Transverse colon (tissue), 3 donors: ENCODE measurements at regions not wholly inside any gene's neighbourhood (a gene's known extent, or its start where the extent isn't known, plus 50 kb on each side); places are given as distances from the start of the nearest gene placed in this dataset.

ENCODE experiments used
- EP300 ChIP-seq: sonication (generic); formaldehyde crosslinking; IDR thresholded peaks from one replicate; pipeline ENCODE4 v1.6.1; 2017; ENCODE audit warnings: antibody characterized with exemption, low read depth
- POLR2A ChIP-seq: fragments of 450-650 bp; IDR thresholded peaks from one replicate; pipeline ENCODE4 v1.6.1; 2016; ENCODE audit warnings: antibody characterized with exemption, mild to moderate bottlenecking, moderate library complexity
- TF ChIP-seq, protein P1 (sequence below), 5 experiments: fragments of 200-600 bp in 3 of 5; fragments of 450-650 bp in 2 of 5; sonication (generic) in 3 of 5; IDR thresholded peaks; 1 replicate in 2 of 5; 2 replicates in 3 of 5; pipeline ENCODE4 v1.5.1; 2016 to 2017; ENCODE audit warnings: antibody characterized with exemption in 5 of 5, inconsistent platforms in 3 of 5, mild to moderate bottlenecking in 2 of 5, moderate library complexity in 1 of 5

DNA sequence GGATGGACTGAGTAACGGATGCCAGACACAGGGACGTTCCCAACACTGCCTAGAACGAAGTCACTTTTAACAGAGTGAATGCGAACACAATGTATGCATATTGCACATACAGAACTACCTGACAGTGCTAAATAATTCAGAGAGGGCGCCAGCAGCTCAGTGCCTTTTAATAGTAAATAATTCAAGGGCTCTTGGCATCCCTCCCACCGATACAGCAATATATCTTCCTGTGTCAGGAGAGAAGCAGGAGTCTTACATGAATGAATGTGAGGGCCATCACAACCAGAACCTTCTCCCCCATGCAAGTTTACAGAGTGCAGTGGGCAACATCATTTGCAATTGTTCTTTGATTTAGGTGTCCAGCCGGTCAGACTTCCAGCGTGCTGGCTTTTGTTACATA is 88.4 kb upstream of the KCNG1 start:
- TF ChIP-seq, protein P1, sequence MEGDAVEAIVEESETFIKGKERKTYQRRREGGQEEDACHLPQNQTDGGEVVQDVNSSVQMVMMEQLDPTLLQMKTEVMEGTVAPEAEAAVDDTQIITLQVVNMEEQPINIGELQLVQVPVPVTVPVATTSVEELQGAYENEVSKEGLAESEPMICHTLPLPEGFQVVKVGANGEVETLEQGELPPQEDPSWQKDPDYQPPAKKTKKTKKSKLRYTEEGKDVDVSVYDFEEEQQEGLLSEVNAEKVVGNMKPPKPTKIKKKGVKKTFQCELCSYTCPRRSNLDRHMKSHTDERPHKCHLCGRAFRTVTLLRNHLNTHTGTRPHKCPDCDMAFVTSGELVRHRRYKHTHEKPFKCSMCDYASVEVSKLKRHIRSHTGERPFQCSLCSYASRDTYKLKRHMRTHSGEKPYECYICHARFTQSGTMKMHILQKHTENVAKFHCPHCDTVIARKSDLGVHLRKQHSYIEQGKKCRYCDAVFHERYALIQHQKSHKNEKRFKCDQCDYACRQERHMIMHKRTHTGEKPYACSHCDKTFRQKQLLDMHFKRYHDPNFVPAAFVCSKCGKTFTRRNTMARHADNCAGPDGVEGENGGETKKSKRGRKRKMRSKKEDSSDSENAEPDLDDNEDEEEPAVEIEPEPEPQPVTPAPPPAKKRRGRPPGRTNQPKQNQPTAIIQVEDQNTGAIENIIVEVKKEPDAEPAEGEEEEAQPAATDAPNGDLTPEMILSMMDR (IDR thresholded peaks at IDR 0.05) = no peak
- TF ChIP-seq POLR2A (no peak), EP300 (no peak)
